ENCODE measurements at regions not wholly inside any gene's neighbourhood (a gene's known extent, or its start where the extent isn't known, plus 50 kb on each side); places are given as distances from the start of the nearest gene placed in this dataset.

DNA sequence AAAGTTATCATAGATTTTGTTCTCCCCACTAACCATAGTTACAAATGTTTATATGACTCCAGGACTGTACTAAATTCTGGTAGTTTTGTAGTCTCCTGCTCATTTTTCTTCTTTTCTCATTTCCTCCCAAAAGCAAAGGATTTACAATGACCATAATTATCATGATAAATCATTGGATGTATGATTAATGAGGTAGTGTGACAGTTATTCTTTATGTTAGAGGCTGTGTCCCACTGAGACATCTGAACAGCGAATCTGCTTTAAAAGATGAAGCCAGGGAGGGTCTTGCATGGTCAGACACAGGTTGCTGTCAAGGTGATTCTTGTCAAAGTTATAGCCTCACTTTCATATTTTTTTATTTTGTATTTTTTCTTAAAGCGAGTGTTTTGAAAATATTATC is 285.2 kb upstream of the STXBP5 start:
- TF ChIP-seq, protein P1, sequence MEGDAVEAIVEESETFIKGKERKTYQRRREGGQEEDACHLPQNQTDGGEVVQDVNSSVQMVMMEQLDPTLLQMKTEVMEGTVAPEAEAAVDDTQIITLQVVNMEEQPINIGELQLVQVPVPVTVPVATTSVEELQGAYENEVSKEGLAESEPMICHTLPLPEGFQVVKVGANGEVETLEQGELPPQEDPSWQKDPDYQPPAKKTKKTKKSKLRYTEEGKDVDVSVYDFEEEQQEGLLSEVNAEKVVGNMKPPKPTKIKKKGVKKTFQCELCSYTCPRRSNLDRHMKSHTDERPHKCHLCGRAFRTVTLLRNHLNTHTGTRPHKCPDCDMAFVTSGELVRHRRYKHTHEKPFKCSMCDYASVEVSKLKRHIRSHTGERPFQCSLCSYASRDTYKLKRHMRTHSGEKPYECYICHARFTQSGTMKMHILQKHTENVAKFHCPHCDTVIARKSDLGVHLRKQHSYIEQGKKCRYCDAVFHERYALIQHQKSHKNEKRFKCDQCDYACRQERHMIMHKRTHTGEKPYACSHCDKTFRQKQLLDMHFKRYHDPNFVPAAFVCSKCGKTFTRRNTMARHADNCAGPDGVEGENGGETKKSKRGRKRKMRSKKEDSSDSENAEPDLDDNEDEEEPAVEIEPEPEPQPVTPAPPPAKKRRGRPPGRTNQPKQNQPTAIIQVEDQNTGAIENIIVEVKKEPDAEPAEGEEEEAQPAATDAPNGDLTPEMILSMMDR (IDR thresholded peaks at IDR 0.05) = no peak
- no peak for TF ChIP-seq POLR2A (IDR thresholded peaks at IDR 0.05)
